K562 (cell line): ENCODE measurements at regions not wholly inside any gene's neighbourhood (a gene's known extent, or its start where the extent isn't known, plus 50 kb on each side); places are given as distances from the start of the nearest gene placed in this dataset.

Experiments
- ATAC-seq: fragments of 200-7000 bp; cut with Tn5 transposase; 3 replicates; pipeline ENCODE4 v1.9.1; 2020; ENCODE audit warnings: moderate library complexity
- BruUV-seq: library from RNA; stranded (reverse); fragments of 400-500 nt; replicated peaks from 2 replicates; lab custom pipeline; 2021; lab: Mats Ljungman, UMichigan
- CTCF ChIA-PET: fragments of 300-600 bp; formaldehyde crosslinking; extraction: SDS; loops from one replicate; lab custom pipeline; 2021; ENCODE audit warnings: low intra/inter-chr PET ratio; lab: Yijun Ruan, JAX
- POLR2A ChIA-PET: fragments of 300-600, 350-650 bp; sonication (Branson Sonifier 250); formaldehyde crosslinking; extraction: SDS; loops from one replicate; lab custom pipeline; 2021; ENCODE audit warnings: antibody characterized with exemption, inconsistent platforms; lab: Yijun Ruan, JAX
- DNase-seq, 4 experiments: peaks; one replicate each; pipeline versions ENCODE4 v3.0.0 to v3.0.0-alpha.2; 2011 to 2018; ENCODE audit warnings: low spot score in 3 of 4, mixed read lengths in 3 of 4; ENCODE audit errors: extremely low read depth in 1 of 4
- FAIRE-seq: peaks from 2 replicates; lab custom pipeline; 2011; peaks lifted over from hg19 to GRCh38; lab: Jason Lieb, UNC
- H2AFZ ChIP-seq: 2 replicates; pipeline ENCODE4 v1.6.0; 2011; ENCODE audit warnings: low read depth, low read length, control low read depth, inconsistent platforms
- H3K27ac ChIP-seq: fragments of 200-600 bp; 3 replicates; pipeline ENCODE4 v1.8.0; 2011; ENCODE audit warnings: low read depth, mild to moderate bottlenecking, control low read depth, inconsistent platforms, low read length, moderate library complexity, mixed read lengths; ENCODE audit errors: extremely low read depth
- H3K27me3 ChIP-seq, 2 experiments: fragments of 300-600 bp in 1 of 2; 2 replicates in 1 of 2; 3 replicates in 1 of 2; pipeline versions ENCODE4 v1.6.0 to v1.8.0; 2011; ENCODE audit warnings: inconsistent platforms in 2 of 2, low read length in 2 of 2, mild to moderate bottlenecking in 1 of 2, mixed read lengths in 1 of 2, moderate library complexity in 1 of 2; ENCODE audit not compliant: control insufficient read depth in 2 of 2, insufficient read depth in 2 of 2
- H3K36me3 ChIP-seq: fragments of 300-600 bp; 3 replicates; pipeline ENCODE4 v1.8.0; 2011; ENCODE audit warnings: mild to moderate bottlenecking, low read length, inconsistent platforms; ENCODE audit not compliant: control insufficient read depth, insufficient read depth
- H3K4me1 ChIP-seq, 2 experiments: fragments of 200-600 bp in 1 of 2; replicated peaks in 1 of 2; 2 replicates in 1 of 2; 3 replicates in 1 of 2; pipeline versions ENCODE4 v1.5.1 to v1.8.0; 2011; ENCODE audit warnings: inconsistent platforms in 2 of 2, low read length in 2 of 2, mild to moderate bottlenecking in 1 of 2, mixed read lengths in 1 of 2, moderate library complexity in 1 of 2; ENCODE audit not compliant: control insufficient read depth in 2 of 2, insufficient read depth in 2 of 2
- H3K4me2 ChIP-seq: 2 replicates; pipeline ENCODE4 v1.6.1; 2011; ENCODE audit warnings: low read length, control low read depth, inconsistent platforms, mixed read lengths; ENCODE audit not compliant: insufficient read depth
- H3K4me3 ChIP-seq: fragments of 200-600 bp; sonication (generic), shearing (Covaris generic); 2 replicates; pipeline ENCODE4 v1.5.1; 2016; ENCODE audit warnings: control low read depth, inconsistent platforms
- H3K79me2 ChIP-seq: fragments of 200-600 bp; 3 replicates; pipeline ENCODE4 v1.8.0; 2011; ENCODE audit warnings: low read length, inconsistent platforms; ENCODE audit not compliant: control insufficient read depth, insufficient read depth
- H3K9ac ChIP-seq, 2 experiments: 2 replicates each; pipeline versions ENCODE4 v1.6.0 to v1.6.1; 2011; ENCODE audit warnings: low read depth in 2 of 2, low read length in 2 of 2, control low read depth in 1 of 2, inconsistent platforms in 1 of 2, mild to moderate bottlenecking in 1 of 2, mixed read lengths in 1 of 2; ENCODE audit not compliant: insufficient read depth in 1 of 2
- H3K9me1 ChIP-seq: one replicate; pipeline ENCODE4 v1.6.0; 2011; ENCODE audit warnings: inconsistent platforms, mild to moderate bottlenecking, low read length, moderate library complexity; ENCODE audit not compliant: control insufficient read depth, insufficient read depth
- H3K9me3 ChIP-seq: replicated peaks from 2 replicates; pipeline ENCODE4 v1.5.1; 2011; ENCODE audit warnings: low read depth, low read length, inconsistent platforms; ENCODE audit not compliant: control insufficient read depth, insufficient read depth
- H4K20me1 ChIP-seq: replicated peaks from 2 replicates; pipeline ENCODE4 v1.6.1; 2011; ENCODE audit warnings: low read length, inconsistent platforms, mixed read lengths; ENCODE audit not compliant: control insufficient read depth, insufficient read depth
- NFE2 ChIP-seq: IDR thresholded peaks from 2 replicates; pipeline ENCODE4 v1.6.1; 2014; ENCODE audit warnings: antibody characterized with exemption, low read depth
- TBP ChIP-seq: optimal IDR thresholded peaks from 2 replicates; pipeline ENCODE3; 2011; ENCODE audit warnings: low read depth, low read length, improper control_type of control experiment
- WGBS: fragments of 100-300 bp; shearing (Covaris generic); methylation state at CpG from one replicate; pipeline ENCODE4 v1.1.6; 2016; ENCODE audit warnings: low coverage, mixed read lengths; ENCODE audit not compliant: insufficient coverage; ENCODE audit errors: missing lambda C conversion rate; 5-methylcytosine and 5-hydroxymethylcytosine counted together
- in situ Hi-C: fragments of 300-500 bp; cut with MboI; formaldehyde crosslinking; loops from 4 replicates; pipeline ENCODE4 v1.15.0; 2018; ENCODE audit warnings: inconsistent platforms, mixed read lengths
- intact Hi-C: fragments of 100-400 bp; cut with micrococcal nuclease; formaldehyde crosslinking; loops from 2 replicates; pipeline ENCODE4 v1.14.2; 2022

- FAIRE-seq (no peak), DNase-seq (no peak), ATAC-seq (no peak)
- ChIA-PET CTCF (no interaction called here), POLR2A (no interaction called here)
- no peak for TF ChIP-seq TBP
- no peaks in the 10 kb centered on the region; the same call in 1 of the 2 replicates for H3K9me3 ChIP-seq
- intact Hi-C loops (loop anchor here (10.0 kb wide), 1 partner anchor 58 kb away; no protein-coding TSS in a partner anchor), in situ Hi-C loops (no loop called here)
- no peaks in the 10 kb centered on the region for H3K36me3 ChIP-seq
- H3K4me3 ChIP-seq = no peak overlapping the region
- no peaks in the 10 kb centered on the region for H4K20me1 ChIP-seq
- H3K9me1 ChIP-seq = no peaks in the 10 kb centered on the region
- H3K4me1 ChIP-seq = no peaks in the 10 kb centered on the region
- H3K79me2 ChIP-seq = no peaks in the 10 kb centered on the region
- no TSS peak for BruUV-seq
- no peaks in the 10 kb centered on the region for H3K27me3 ChIP-seq
- WGBS = 0% methylated on average over 4 of the region's 4 CpGs
- H3K9ac ChIP-seq = no peak overlapping the region
- H3K4me2 ChIP-seq = no peak overlapping the region
- no peak overlapping the region for H2AFZ ChIP-seq
- H3K27ac ChIP-seq = no peak overlapping the region
Measured at GRCh38 chr18:41657189-41657588, 297.8 kb upstream of the PIK3C3 start.

- ChIA-PET CTCF (no interaction called here), POLR2A (no interaction called here)
- no peak overlapping the region for H3K4me3 ChIP-seq
- no peaks in the 10 kb centered on the region for H3K4me1 ChIP-seq
- intact Hi-C loops (loop anchor here (10.0 kb wide), 1 partner anchor 60 kb away; no protein-coding TSS in a partner anchor), in situ Hi-C loops (no loop called here)
- no peaks in the 10 kb centered on the region for H3K9me1 ChIP-seq
- FAIRE-seq = no peak
- no peak overlapping the region for H3K9ac ChIP-seq
- H2AFZ ChIP-seq = no peak overlapping the region
- no peaks in the 10 kb centered on the region for H3K27me3 ChIP-seq
- no peaks in the 10 kb centered on the region for H3K36me3 ChIP-seq
- BruUV-seq = no TSS peak
- no peaks in the 10 kb centered on the region for H3K79me2 ChIP-seq
- no peak for ATAC-seq
- H3K4me2 ChIP-seq = no peak overlapping the region
- TF ChIP-seq NFE2 = no peak
- TF ChIP-seq, all 486 proteins: peak for 0
- no peaks in the 10 kb centered on the region; the same call in 1 of the 2 replicates for H3K9me3 ChIP-seq
- no peak overlapping the region for H3K27ac ChIP-seq
- no peak for DNase-seq
- no peaks in the 10 kb centered on the region for H4K20me1 ChIP-seq
- 0% methylated on average over 1 of the region's 1 CpG for WGBS
Measured at GRCh38 chr18:41655074-41655473, 300.0 kb upstream of the PIK3C3 start.
